Stimulated activated CD4-positive, alpha-beta T cell treated with anti-CD3 and anti-CD28 coated beads, Interleukin-15, amount 100 ng/mL, for 24 hours (primary cell): ENCODE measurements at regions not wholly inside any gene's neighbourhood (a gene's known extent, or its start where the extent isn't known, plus 50 kb on each side); places are given as distances from the start of the nearest gene placed in this dataset.

Experiments
- DNase-seq: peaks from one replicate; pipeline ENCODE4 v3.0.0-alpha.2; 2020

DNA sequence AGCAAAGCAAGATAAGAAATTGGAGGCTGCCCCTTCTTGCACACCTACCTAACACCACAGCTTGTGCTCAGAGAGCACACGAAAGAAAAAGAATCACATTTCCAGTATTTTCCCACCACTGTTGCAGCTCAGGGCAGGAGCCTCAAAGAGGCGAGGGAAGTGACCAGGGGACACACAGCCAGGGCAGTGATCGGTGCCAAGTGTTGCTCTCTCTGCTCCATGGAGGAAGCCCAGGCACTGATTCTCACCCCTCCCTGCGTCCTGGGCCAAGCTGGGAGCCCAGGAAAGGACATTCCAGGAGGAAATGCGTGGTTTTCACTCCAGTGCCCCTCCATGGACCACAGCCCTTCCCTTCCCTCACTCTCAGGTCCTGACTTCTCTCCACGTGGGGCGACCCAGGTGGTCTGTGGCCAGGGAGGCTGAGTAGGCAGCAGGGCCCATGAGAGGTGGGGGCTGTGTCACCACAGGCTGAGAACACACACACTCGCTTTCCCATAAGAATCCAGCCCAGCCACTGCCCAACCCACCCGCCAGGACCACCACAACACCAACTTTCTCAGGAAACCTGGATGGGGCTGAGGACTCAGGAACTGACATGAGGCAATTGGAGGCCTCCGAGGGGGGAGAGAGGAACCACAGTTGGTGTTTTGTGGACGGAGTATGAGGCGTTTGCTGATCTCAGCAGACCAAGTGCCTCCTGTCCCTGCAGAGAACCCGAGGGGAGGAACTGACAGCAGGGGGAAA lies 81.7 kb upstream of the MAFB start:
- no peak for DNase-seq

DNA sequence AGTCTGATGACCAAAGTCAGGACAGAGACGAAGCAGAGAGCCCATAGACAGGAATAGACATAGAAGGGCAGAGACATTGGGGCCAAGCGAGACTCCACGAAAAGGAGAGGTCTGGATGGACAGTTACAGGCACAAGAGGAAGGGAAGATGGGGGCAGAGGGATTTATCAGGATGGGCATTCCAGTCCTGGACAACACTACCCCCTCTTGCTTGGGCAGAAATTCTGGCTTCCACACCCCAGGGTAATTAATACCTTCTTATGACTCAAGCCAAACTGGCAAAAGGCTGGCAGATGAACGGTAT lies 82.2 kb upstream of the MAFB start:
- DNase-seq, result no peak

DNA sequence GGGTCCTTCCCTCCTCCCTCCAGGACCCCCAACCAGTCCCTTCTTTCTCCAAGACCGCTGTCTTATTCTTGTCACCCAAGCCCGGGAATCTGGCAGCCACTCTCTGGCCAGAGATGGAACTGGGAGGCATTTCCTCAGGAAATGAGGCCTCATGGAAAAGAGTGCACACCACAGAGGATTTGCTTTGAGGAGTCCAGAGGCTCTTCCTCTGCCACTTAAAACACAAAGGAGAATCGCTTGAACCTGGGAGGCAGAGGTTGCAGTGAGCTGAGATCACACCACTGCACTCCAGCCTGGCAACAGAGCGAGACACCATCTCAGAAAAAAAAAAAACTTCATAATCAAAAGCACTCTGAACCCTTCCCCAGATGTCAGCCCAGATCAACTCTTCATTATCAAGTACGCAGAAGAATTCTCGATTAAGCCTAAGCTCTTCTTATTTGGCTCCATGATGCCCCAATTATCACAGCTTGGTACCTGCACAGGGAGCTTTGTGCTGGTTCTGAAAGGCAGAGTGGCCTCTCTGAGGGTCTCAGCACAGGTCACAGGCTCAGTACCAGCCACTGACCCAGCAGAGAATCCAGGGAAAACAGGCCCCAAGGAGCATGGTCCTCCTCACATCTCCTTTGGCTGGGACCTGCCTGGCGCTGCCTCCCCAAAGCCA lies 82.9 kb upstream of the MAFB start:
- DNase-seq, result no peak

GRCh38 chr20:40773376-40773775 lies 84.3 kb upstream of the MAFB start:
- DNase-seq, result no peak

GRCh38 chr20:40774252-40774651 lies 85.2 kb upstream of the MAFB start:
- no peak for DNase-seq

DNA sequence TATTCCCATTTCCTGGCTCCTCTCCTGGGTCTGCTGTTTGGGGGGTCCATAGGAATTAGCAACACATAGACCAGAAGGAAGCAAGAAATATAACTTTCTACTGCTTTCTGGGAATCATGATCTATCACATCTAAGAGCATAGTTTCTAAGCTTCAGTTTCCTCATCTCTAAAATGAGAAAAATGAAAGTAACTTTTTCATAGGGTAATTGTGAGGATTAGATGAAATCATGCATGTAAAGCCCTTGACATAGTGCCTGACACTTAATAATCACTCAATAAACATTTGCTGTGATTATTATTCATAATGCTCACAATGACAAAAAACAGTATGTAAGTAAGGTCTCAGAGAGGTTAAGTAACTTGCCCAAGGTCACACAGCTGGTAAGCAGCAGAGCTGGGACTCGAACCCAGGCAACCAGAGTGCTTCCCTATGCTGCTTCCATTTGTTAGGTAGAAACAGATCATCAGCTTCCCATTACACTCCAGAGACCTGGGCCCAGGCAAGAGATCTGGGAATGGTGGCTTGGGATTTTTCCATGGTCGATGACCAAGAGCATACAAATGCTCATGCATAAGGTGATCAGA lies 86.6 kb upstream of the MAFB start:
- DNase-seq, result no peak

- DNase-seq, result no peak
These were observed 87.7 kb upstream of the MAFB start for GRCh38 chr20:40776466-40777457.

DNA sequence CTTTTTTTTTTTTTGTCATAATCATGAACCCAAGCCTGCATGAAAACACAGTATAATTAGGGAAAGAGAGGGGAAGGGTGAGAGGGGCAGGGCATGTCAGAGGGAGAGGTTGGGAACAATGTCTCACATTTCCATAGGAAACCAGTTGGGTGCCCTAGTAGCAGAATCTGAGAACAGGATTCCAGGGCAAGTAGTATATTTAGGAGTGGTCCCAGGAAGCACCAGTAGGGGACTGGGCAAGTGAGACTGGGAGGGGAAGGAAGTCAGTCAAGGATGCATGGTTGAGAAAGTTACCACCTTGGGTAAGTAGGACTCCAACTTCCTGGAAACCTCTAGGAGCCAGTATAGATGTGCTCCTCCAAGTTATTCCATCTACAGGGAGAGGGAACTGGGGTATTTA lies 88.6 kb upstream of the MAFB start:
- DNase-seq, result no peak

DNA sequence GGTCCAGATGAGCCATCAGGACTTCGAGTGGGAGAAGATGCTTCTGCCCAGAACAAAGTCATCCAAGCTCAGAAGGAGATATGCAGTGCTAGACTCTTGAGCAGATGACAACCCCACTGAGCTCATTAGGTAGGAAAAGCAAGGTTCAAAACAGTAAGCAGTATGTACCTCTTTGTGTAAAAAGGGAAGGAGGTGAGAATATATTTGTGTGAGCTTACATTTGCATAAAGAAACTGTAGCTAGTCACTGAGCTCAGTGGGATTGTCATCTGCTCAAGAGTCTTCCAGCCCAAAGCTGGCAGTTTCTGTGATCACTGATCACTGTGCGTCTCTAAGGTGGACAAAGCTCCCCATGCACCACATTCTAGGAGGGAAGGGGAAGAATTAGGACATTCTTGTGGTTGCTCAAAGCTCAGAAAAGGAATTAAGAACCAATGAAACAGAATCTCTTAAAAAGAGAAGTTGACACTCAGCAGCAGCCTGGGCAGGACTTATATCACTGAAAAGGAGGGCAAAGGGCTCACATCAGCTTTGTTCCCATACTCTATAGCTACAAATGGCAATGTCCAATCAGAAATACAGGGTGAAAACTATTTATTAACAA lies 90.0 kb upstream of the MAFB start:
- DNase-seq, result no peak

DNA sequence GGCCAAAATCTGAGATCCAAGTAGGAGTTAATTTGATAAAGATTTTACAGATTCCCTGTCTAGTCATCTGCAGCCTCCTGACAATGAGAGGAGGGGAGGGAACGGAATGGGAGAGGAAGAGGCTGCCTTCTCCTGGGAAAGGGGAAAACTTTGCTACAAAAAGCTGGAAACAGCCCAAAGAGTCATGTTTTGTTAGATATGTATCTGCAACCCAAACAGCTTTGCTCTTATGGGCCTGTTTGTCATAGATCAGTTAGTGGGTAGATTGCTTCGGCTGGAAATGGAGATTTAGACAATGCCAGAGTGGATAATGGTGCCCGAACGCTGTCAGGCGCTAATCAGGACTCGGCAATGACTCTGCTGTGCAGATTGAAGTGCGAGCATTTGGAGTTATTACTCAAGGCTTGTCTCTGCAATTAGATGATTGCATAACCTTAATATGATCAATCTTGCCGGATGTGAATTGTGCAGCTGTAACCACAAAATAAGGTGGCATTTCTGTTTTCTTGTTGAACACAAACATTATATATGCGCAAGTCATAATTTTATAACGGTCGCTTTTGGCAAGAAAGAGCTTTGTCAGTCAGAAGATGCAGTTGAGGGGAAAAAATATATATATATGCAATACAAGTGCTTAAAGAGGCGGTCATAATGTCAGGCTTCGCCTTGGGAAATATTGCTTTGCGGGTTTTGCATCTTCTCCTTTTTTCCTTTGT lies 92.4 kb upstream of the MAFB start:
- DNase-seq, result no peak

DNA sequence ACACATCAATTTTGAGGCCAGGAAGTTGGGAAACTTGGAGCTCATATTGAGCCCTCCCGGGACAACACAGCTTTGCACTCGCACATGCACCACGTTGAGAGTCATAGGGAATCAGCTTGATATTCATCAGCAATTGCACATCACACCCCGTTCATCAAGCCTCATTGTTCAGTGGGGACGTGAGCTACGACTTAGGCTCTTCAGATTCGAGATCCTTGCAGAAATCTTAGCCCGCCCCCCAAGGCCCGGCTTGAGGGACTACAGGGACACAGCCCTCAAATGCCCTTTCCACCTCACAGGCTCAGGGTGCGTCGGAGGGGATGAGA lies 93.0 kb upstream of the MAFB start:
- DNase-seq, result no peak

- no peak for DNase-seq
These were observed 96.3 kb upstream of the MAFB start for GRCh38 chr20:40785346-40785745.

- DNase-seq, result no peak
These were observed 97.3 kb upstream of the MAFB start for GRCh38 chr20:40786336-40786735.

- no peak for DNase-seq
These were observed 98.9 kb upstream of the MAFB start for GRCh38 chr20:40787941-40788340.

GRCh38 chr20:40797425-40797824 lies 108.4 kb upstream of the MAFB start:
- no peak for DNase-seq

DNA sequence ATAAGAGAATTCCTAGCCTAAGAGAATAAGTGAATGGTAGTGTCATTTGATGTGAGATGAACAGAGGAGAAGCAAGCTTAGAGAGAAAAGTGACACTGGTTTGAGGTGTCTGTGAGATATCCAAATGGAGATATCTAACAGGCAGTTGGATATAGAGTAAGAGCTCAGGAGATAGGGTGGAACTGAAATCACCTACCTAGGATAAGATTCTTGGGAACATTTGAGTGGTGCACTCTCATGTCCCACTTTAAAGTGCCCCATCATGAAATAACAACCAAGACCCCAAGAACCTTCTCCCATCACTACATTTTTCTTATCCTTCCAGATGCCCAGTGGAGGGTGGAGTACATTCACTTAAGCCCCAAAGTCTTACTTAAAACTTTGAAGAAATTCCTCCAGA lies 109.0 kb upstream of the MAFB start:
- DNase-seq, result no peak

DNA sequence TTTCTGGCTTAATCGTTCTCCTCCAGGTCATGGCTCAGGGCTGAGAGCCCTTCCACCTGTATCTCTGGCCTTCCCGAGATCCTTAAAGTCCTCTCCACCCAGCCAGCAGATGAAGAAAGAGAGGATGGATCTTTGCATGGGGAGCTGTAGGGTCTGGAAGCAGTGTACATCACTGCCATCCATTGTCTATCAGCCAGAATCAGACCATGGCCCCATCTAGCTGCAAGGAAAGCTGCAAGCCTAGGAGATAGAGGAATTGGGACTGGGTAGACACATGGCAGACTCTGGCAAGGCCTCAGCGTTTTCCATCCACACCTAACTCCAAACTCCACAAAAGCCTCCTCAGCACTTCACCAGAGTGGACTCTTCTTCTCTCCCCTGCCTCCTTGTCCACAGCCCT lies 113.8 kb upstream of the MAFB start:
- DNase-seq, result no peak

GRCh38 chr20:40803381-40803780 lies 114.3 kb upstream of the MAFB start:
- no peak for DNase-seq

- DNase-seq, result no peak
These were observed 116.6 kb upstream of the MAFB start for GRCh38 chr20:40805592-40805991.

- no peak for DNase-seq
These were observed 118.1 kb upstream of the MAFB start for GRCh38 chr20:40806929-40807820.

DNA sequence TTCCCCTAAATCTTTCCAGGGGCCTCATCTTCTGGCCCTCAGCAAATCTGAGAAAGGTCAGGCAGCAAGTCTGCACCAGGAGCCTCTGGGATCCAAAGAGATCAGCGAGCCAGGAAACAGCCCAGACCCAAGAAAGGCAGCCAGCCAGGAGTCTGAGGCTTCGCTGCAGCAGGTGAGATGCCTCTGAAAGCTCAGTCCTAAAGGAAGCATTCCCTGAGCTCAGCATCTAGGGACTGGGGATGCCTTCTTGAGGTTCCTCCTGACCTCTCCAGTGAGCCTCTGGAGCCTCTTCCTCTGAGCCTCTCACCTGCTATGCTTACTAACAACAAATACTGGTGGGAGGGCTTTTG lies 118.8 kb upstream of the MAFB start:
- DNase-seq, result no peak

- DNase-seq, result no peak
These were observed 119.9 kb upstream of the MAFB start for GRCh38 chr20:40808936-40809335.
